GM10248 (cell line): ENCODE measurements at regions not wholly inside any gene's neighbourhood (a gene's known extent, or its start where the extent isn't known, plus 50 kb on each side); places are given as distances from the start of the nearest gene placed in this dataset.

Experiments
- CTCF ChIA-PET: fragments of 300-600 bp; sonication (Branson Sonifier 250); formaldehyde crosslinking; extraction: SDS; loops from one replicate; lab custom pipeline; 2021; ENCODE audit warnings: antibody characterized with exemption; lab: Yijun Ruan, JAX
- POLR2A ChIA-PET: fragments of 350-650 bp; sonication (Branson Sonifier 250); formaldehyde crosslinking; extraction: SDS; loops from one replicate; lab custom pipeline; 2020; ENCODE audit warnings: antibody characterized with exemption; lab: Yijun Ruan, JAX
- DNase-seq: peaks from one replicate; pipeline ENCODE4 v3.0.0; 2012; ENCODE audit errors: extremely low spot score
- CTCF ChIP-seq: IDR thresholded peaks from 2 replicates; pipeline ENCODE4 v1.5.1; 2012; ENCODE audit warnings: mild to moderate bottlenecking, low read depth; ENCODE audit errors: extremely low read depth, missing control alignments, control extremely low read depth

- TF ChIP-seq CTCF, result no peak
- DNase-seq, result no peak
- POLR2A ChIA-PET, result no interaction called here
- CTCF ChIA-PET, result interaction anchor here (1.7 kb wide), 1 partner anchor 10 kb away, joined by 3 read pairs; no protein-coding TSS in a partner anchor
Measured at GRCh38 chr2:58364098-58364497, 123.0 kb upstream of the FANCL start.

- ChIA-PET CTCF (interaction anchor here (1.1 kb wide), 1 partner anchor 15 kb away, joined by 3 read pairs; no protein-coding TSS in a partner anchor), POLR2A (no interaction called here)
- TF ChIP-seq CTCF, result no peak
- no peak for DNase-seq
Measured at GRCh38 chr2:58358026-58358425, 116.9 kb upstream of the FANCL start.

GRCh38 chr2:58357521-58357920, 116.4 kb upstream of the FANCL start:
- ChIA-PET POLR2A (no interaction called here), CTCF (interaction anchor here (0.9 to 1.1 kb wide), 2 partner anchors 11 to 196 kb away, joined by 3 read pairs; no protein-coding TSS in a partner anchor)
- no peak for TF ChIP-seq CTCF
- no peak for DNase-seq

GRCh38 chr2:58354230-58354629, 113.1 kb upstream of the FANCL start:
- TF ChIP-seq CTCF, result no peak
- POLR2A ChIA-PET, result no interaction called here
- DNase-seq, result no peak
- CTCF ChIA-PET, result interaction anchor here (1.1 kb wide), 1 partner anchor 15 kb away, joined by 3 read pairs; no protein-coding TSS in a partner anchor

- POLR2A ChIA-PET, result no interaction called here
- peak; percentile 26 for DNase-seq
- CTCF ChIA-PET, result no interaction called here
- no peak for TF ChIP-seq CTCF
Measured at GRCh38 chr2:58350484-58350883, 109.4 kb upstream of the FANCL start.

- ChIA-PET CTCF (no interaction called here), POLR2A (no interaction called here)
- DNase-seq, result no peak
- no peak for TF ChIP-seq CTCF
Measured at GRCh38 chr2:58347810-58348209, 106.7 kb upstream of the FANCL start.
